ENCODE measurements at regions not wholly inside any gene's neighbourhood (a gene's known extent, or its start where the extent isn't known, plus 50 kb on each side); places are given as distances from the start of the nearest gene placed in this dataset.

DNA sequence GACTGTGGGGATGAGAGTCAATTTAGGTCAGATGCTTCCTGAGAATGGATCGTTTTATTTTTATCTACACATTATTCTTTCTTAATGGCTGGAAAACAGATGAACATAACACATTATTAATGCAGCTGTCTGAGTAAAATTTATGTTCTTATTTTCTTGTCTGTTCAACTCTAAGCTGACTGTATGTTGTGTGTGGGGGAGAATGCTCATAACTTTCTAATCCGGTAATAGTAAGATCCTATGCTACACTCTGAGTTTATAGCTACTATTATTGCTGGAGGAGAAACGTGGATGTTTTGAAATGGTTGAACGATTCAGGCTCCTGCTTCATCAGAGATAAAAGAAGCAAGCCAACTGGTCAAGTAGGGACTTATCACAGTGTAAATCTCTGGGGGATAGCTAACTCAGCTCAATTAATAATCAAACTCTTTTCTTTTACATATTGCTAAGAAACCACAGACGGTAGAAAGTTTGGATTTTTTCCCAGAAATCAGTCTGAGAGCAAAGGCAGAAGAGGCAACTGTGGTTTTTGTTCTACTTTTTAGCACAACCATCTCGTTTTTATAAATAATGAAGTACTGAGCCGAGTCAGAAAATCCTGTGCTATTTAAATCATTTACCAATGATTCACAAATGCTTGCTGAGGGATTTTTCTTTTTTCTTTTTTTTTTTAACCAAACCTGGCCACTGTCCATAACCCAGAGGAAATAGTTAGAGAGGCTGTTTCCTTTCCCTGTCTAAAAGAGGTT, 265.0 kb upstream of the FAM174A start:
- no CpG with 5 or more reads among the region's 7 CpGs for WGBS (ENCODE audit: extremely low coverage, insufficient read length, low lambda C conversion rate)

More for the DNA sequence above, 265.0 kb upstream of the FAM174A start:
- Histone ChIP-seq H3K27me3 (ENCODE audit: insufficient read depth, low read length) (no peaks in the 10 kb centered on the region), H3K79me2 (ENCODE audit: insufficient read depth, low read length) (no peaks in the 10 kb centered on the region), H3K4me2 (ENCODE audit: insufficient read depth, insufficient read length, low read length) (no peak overlapping the region), H2BK5ac (ENCODE audit: insufficient read length, low read length) (no peak overlapping the region), H2AK5ac (ENCODE audit: insufficient read length, low read length) (no peak overlapping the region), H3K14ac (ENCODE audit: insufficient read depth, low read length) (no peak overlapping the region), H4K20me1 (ENCODE audit: control insufficient read depth, insufficient read depth, insufficient read length) (no peaks in the 10 kb centered on the region), H2AFZ (ENCODE audit: low read length) (no peak overlapping the region), H3K4me1 (ENCODE audit: insufficient read depth, low read length) (no peaks in the 10 kb centered on the region), H3K9ac (ENCODE audit: extremely low read depth, insufficient read length, low read length) (no peak overlapping the region), H3K23ac (ENCODE audit: insufficient read length, low read depth, low read length) (no peak overlapping the region), H3T11ph (ENCODE audit: low read length) (no peak overlapping the region), H3K56ac (ENCODE audit: insufficient read length, low read depth, low read length) (no peak overlapping the region), H2BK120ac (ENCODE audit: low read depth, low read length, poor library complexity, severe bottlenecking) (no peak overlapping the region), H4K8ac (replicated peaks; ENCODE audit: insufficient read length, low read depth, low read length) (no peak overlapping the region), H2BK20ac (ENCODE audit: low read depth, low read length, poor library complexity, severe bottlenecking) (no peak overlapping the region), H3K23me2 (ENCODE audit: insufficient read length, low read depth, low read length, poor library complexity, severe bottlenecking) (no peaks in the 10 kb centered on the region), H3K9me3 (ENCODE audit: control insufficient read depth, low read depth, low read length) (no peaks in the 10 kb centered on the region), H3K27ac (ENCODE audit: insufficient read length, low read depth, low read length) (no peak overlapping the region), H3K18ac (ENCODE audit: insufficient read length, low read depth, low read length) (no peak overlapping the region), H4K5ac (ENCODE audit: insufficient read length, low read depth, low read length) (no peak overlapping the region), H3K4ac (ENCODE audit: low read depth, low read length) (no peak overlapping the region), H3K79me1 (ENCODE audit: insufficient read depth, low read depth, low read length, poor library complexity, severe bottlenecking) (no peaks in the 10 kb centered on the region), H4K91ac (ENCODE audit: insufficient read length, low read depth, low read length) (no peak overlapping the region), H2BK12ac (ENCODE audit: insufficient read length, low read depth, low read length) (no peak overlapping the region), H2BK15ac (ENCODE audit: low read depth, low read length) (no peak overlapping the region)
- no peak for DNase-seq
- Mint-ChIP-seq H3K9me3 (no peaks in the 10 kb centered on the region), H3K4me3 (no peak overlapping the region), H3K27ac (no peak overlapping the region), H3K36me3 (ENCODE audit: insufficient read depth in 1 of 3, low read depth in 3 of 3) (no peaks in the 10 kb centered on the region), H3K27me3 (ENCODE audit: low read depth) (no peaks in the 10 kb centered on the region), H3K4me1 (no peaks in the 10 kb centered on the region)
- TF ChIP-seq CTCF (conservative IDR thresholded peaks at IDR 0.05), result no peak
